HCT116 (cell line): ENCODE measurements at regions not wholly inside any gene's neighbourhood (a gene's known extent, or its start where the extent isn't known, plus 50 kb on each side); places are given as distances from the start of the nearest gene placed in this dataset.

Source experiments
- ATAC-seq: fragments of 200-7000 bp; cut with Tn5 transposase; 2 replicates; pipeline ENCODE4 v1.9.1; 2020; ENCODE audit warnings: mild to moderate bottlenecking, moderate library complexity
- BruUV-seq: library from RNA; stranded (reverse); fragments of 400-500 nt; replicated peaks from 2 replicates; lab custom pipeline; 2021; lab: Mats Ljungman, UMichigan
- CTCF ChIA-PET: fragments of 300-600 bp; sonication (Branson Sonifier 250); formaldehyde crosslinking; loops from one replicate; lab custom pipeline; 2021; ENCODE audit warnings: antibody characterized with exemption; lab: Charles Lee
- POLR2A ChIA-PET: fragments of 300-600, 350-600 bp; sonication (Branson Sonifier 250); formaldehyde crosslinking; loops from one replicate; lab custom pipeline; 2021; ENCODE audit warnings: antibody characterized with exemption; lab: Charles Lee
- RAD21 ChIA-PET, 2 experiments: fragments of 300-600 bp; sonication (Branson Sonifier 250); formaldehyde crosslinking; loops; one replicate each; lab custom pipeline; 2023; ENCODE audit warnings: low total read pairs in 2 of 2; ENCODE audit not compliant: uncharacterized antibody in 2 of 2, unreplicated experiment in 2 of 2, low non-redundant PET in 1 of 2; lab: Charles Lee
- DNase-seq: peaks from one replicate; pipeline ENCODE4 v3.0.0-alpha.2; 2010; ENCODE audit warnings: low read depth, low spot score
- H2AFZ ChIP-seq: fragments of 200-600 bp; shearing (Covaris generic), sonication (generic); 2 replicates; pipeline ENCODE4 v1.6.1; 2017; ENCODE audit warnings: low read depth, mixed run types, mixed read lengths, antibody characterized with exemption, low read length; ENCODE audit not compliant: poor library complexity, severe bottlenecking
- H3K27ac ChIP-seq: 2 replicates; pipeline ENCODE4 v1.5.1; 2012; ENCODE audit warnings: low read depth, low read length
- H3K27me3 ChIP-seq: fragments of 200-600 bp; sonication (generic); 2 replicates; pipeline ENCODE4 v1.6.1; 2016; ENCODE audit warnings: mixed run types, low read length, mixed read lengths; ENCODE audit not compliant: insufficient read depth
- H3K36me3 ChIP-seq, 2 experiments: fragments of 200-500 bp in 1 of 2; fragments of 200-600 bp in 1 of 2; sonication (Bioruptor generic) in 1 of 2; sonication (generic) in 1 of 2; 2 replicates each; pipeline versions ENCODE4 v1.5.1 to v1.6.1; 2014 to 2016; ENCODE audit warnings: low read length in 2 of 2, inconsistent platforms in 1 of 2, mixed read lengths in 1 of 2, mixed run types in 1 of 2; ENCODE audit not compliant: insufficient read depth in 2 of 2, control insufficient read depth in 1 of 2
- H3K4me1 ChIP-seq, 2 experiments: fragments of 200-600 bp in 1 of 2; sonication (generic) in 1 of 2; 2 replicates each; pipeline versions ENCODE4 v1.5.1 to v1.6.1; 2012 to 2017; ENCODE audit warnings: low read length in 2 of 2, inconsistent platforms in 1 of 2, mild to moderate bottlenecking in 1 of 2, mixed read lengths in 1 of 2, mixed run types in 1 of 2, moderate library complexity in 1 of 2; ENCODE audit not compliant: insufficient read depth in 2 of 2, control insufficient read depth in 1 of 2
- H3K4me2 ChIP-seq: fragments of 200-600 bp; sonication (generic); 2 replicates; pipeline ENCODE4 v1.6.1; 2017; ENCODE audit warnings: mixed run types, low read length, mixed read lengths
- H3K4me3 ChIP-seq, 2 experiments: fragments of 200-600 bp in 1 of 2; sonication (generic) in 1 of 2; replicated peaks in 1 of 2; 2 replicates each; pipeline ENCODE4 v1.5.1; 2011 to 2016; ENCODE audit warnings: low read length in 2 of 2, control low read depth in 1 of 2, low read depth in 1 of 2, mild to moderate bottlenecking in 1 of 2, mixed read lengths in 1 of 2, mixed run types in 1 of 2
- H3K79me2 ChIP-seq: fragments of 200-600 bp; sonication (generic); 2 replicates; pipeline ENCODE4 v1.6.1; 2017; ENCODE audit warnings: mild to moderate bottlenecking, mixed run types, low read length, moderate library complexity, mixed read lengths; ENCODE audit not compliant: insufficient read depth
- H3K9ac ChIP-seq: fragments of 200-600 bp; sonication (generic); 2 replicates; pipeline ENCODE4 v1.6.1; 2016; ENCODE audit warnings: low read length, mixed read lengths
- H3K9me2 ChIP-seq: fragments of 200-600 bp; sonication (generic), shearing (Covaris generic); 2 replicates; pipeline ENCODE4 v1.6.1; 2017; ENCODE audit warnings: mixed run types, mild to moderate bottlenecking, moderate library complexity; ENCODE audit not compliant: insufficient read depth
- H3K9me3 ChIP-seq, 2 experiments: fragments of 200-500 bp in 1 of 2; fragments of 200-600 bp in 1 of 2; sonication (Bioruptor generic) in 1 of 2; sonication (generic) in 1 of 2; 2 replicates each; pipeline ENCODE4 v1.6.1; 2014 to 2017; ENCODE audit warnings: low read length in 2 of 2, mixed read lengths in 2 of 2, inconsistent platforms in 1 of 2, low read depth in 1 of 2, mild to moderate bottlenecking in 1 of 2, mixed run types in 1 of 2, moderate library complexity in 1 of 2; ENCODE audit not compliant: control insufficient read depth in 1 of 2, insufficient read depth in 1 of 2
- H4K20me1 ChIP-seq: fragments of 200-600 bp; sonication (generic), shearing (Covaris generic); 2 replicates; pipeline ENCODE4 v1.6.1; 2017; ENCODE audit warnings: mixed run types, mild to moderate bottlenecking, moderate library complexity; ENCODE audit not compliant: insufficient read depth
- EGR1 ChIP-seq: IDR thresholded peaks from 2 replicates; pipeline ENCODE4 v1.6.1; 2012; ENCODE audit warnings: low read depth
- FOSL1 ChIP-seq: IDR thresholded peaks from 2 replicates; pipeline ENCODE4 v1.6.1; 2012; ENCODE audit warnings: low read depth
- JUND ChIP-seq: IDR thresholded peaks from 2 replicates; pipeline ENCODE4 v1.6.1; 2012
- POLR2A ChIP-seq: IDR thresholded peaks from 2 replicates; pipeline ENCODE4 v1.7.0; 2011; ENCODE audit warnings: borderline replicate concordance; ENCODE audit not compliant: insufficient read depth, insufficient read length; ENCODE audit errors: extremely low read depth
- RAD21 ChIP-seq: IDR thresholded peaks from 2 replicates; pipeline ENCODE4 v1.6.1; 2012; ENCODE audit warnings: low read depth, mild to moderate bottlenecking
- SP1 ChIP-seq: IDR thresholded peaks from 2 replicates; pipeline ENCODE4 v1.6.1; 2012; ENCODE audit warnings: low read depth
- TCF7L2 ChIP-seq: IDR thresholded peaks from 2 replicates; pipeline ENCODE4 v1.7.0; 2011; ENCODE audit warnings: borderline replicate concordance, inconsistent platforms; ENCODE audit not compliant: insufficient read depth, insufficient read length; ENCODE audit errors: extremely low read depth
- ZNF274 ChIP-seq: fragments of 200-500 bp; sonication (Bioruptor generic); IDR thresholded peaks from 2 replicates; pipeline ENCODE4 v1.6.1; 2014; ENCODE audit warnings: mild to moderate bottlenecking, low read depth, low read length, inconsistent platforms
- intact Hi-C: fragments of 100-400 bp; cut with micrococcal nuclease; formaldehyde crosslinking; loops from 2 replicates; pipeline ENCODE4 v1.10.0; 2022
- TF ChIP-seq, protein P1 (sequence below): IDR thresholded peaks from 2 replicates; pipeline ENCODE4 v1.6.1; 2012; ENCODE audit warnings: low read depth
- TF ChIP-seq, protein P2 (sequence below): IDR thresholded peaks from 2 replicates; pipeline ENCODE4 v1.6.1; 2012
- TF ChIP-seq, protein P3 (sequence below), 3 experiments: fragments of 200-600 bp in 1 of 3; sonication (generic) in 1 of 3; IDR thresholded peaks in 2 of 3; conservative IDR thresholded peaks in 1 of 3; 2 replicates each; pipeline ENCODE4 v1.5.1; 2012 to 2017; ENCODE audit warnings: low read depth in 2 of 3, low read length in 2 of 3, antibody characterized with exemption in 1 of 3, borderline replicate concordance in 1 of 3, control low read depth in 1 of 3, mild to moderate bottlenecking in 1 of 3, mixed read lengths in 1 of 3, mixed run types in 1 of 3, moderate library complexity in 1 of 3; ENCODE audit not compliant: insufficient read depth in 1 of 3

DNA sequence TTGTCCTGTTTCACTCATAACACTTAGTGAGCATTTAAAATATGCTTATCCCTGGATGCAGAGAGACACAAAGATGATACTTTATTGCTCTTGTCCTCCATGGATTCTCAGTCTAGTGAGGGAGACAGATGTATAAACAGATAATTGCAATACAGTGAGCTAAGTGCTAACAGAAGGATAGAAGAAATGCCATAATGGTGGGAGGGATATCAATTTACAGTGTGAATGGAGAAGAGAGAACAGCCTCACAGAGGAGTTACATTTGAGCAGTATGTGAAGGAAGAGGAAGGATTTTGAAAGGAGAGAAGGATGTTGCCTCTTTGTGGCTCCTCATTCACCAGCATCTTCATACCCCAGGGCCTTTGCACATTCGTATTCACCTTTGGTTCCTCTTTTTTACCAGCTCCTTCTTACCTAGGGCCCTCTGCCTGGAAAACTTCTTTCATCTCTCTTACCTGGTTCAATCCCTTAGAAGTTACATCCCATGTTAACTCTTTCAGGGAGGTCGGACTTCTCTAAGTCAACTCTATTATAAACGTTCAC lies 341.7 kb downstream of the PRL start:
- intact Hi-C loops: no loop called here
- no peak for ATAC-seq
- Histone ChIP-seq H3K4me3 (no peak overlapping the region), H3K9me2 (no peaks in the 10 kb centered on the region), H3K36me3 (no peaks in the 10 kb centered on the region), H3K9ac (no peak overlapping the region), H3K4me2 (no peak overlapping the region), H3K27ac (no peak overlapping the region), H3K9me3 (no peaks in the 10 kb centered on the region)
- TF ChIP-seq RAD21 (no peak), ZNF274 (no peak), EGR1 (no peak), JUND (no peak), POLR2A (no peak)
- TF ChIP-seq, all 23 proteins: peak for 0
- Histone ChIP-seq H3K27me3 (no peaks in the 10 kb centered on the region), H2AFZ (no peak overlapping the region), H4K20me1 (no peaks in the 10 kb centered on the region), H3K4me1 (no peaks in the 10 kb centered on the region), H3K79me2 (no peaks in the 10 kb centered on the region)
- no peak for DNase-seq
- BruUV-seq: no TSS peak
- ChIA-PET RAD21 (no interaction called here), CTCF (no interaction called here), POLR2A (no interaction called here)

DNA sequence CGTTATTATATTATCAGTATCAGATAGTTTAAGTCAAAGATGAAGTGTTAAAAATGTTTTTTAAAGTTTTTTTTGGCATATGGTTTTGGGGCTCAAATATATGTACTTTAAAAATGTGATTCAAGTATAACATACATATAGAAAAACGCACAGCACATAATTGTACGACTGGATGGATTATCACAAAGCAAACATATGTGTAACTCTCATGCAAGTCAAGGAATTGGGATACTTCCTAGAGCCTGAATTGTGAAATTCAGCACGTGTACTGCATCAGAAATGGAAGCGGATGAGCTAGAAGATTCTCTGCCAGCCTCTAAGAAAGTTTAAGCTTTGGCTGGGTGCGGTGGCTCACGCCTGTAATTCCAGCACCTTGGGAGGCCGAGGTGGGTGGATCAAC lies 340.9 kb downstream of the PRL start:
- Histone ChIP-seq H3K27ac (no peak overlapping the region), H3K27me3 (no peaks in the 10 kb centered on the region), H3K4me1 (no peaks in the 10 kb centered on the region), H4K20me1 (no peaks in the 10 kb centered on the region), H3K79me2 (no peaks in the 10 kb centered on the region), H3K9me2 (no peaks in the 10 kb centered on the region), H3K9ac (no peak overlapping the region), H2AFZ (no peak overlapping the region), H3K4me2 (no peak overlapping the region), H3K36me3 (no peaks in the 10 kb centered on the region), H3K9me3 (no peaks in the 10 kb centered on the region), H3K4me3 (no peak overlapping the region)
- no TSS peak for BruUV-seq
- intact Hi-C loops: no loop called here
- POLR2A ChIA-PET: interaction anchor here (0.7 kb wide), 1 partner anchor 9 kb away, joined by 3 read pairs; no protein-coding TSS in a partner anchor
- DNase-seq (no peak), ATAC-seq (no peak)
- CTCF ChIA-PET: no interaction called here
- RAD21 ChIA-PET: no interaction called here
- TF ChIP-seq, protein P1, sequence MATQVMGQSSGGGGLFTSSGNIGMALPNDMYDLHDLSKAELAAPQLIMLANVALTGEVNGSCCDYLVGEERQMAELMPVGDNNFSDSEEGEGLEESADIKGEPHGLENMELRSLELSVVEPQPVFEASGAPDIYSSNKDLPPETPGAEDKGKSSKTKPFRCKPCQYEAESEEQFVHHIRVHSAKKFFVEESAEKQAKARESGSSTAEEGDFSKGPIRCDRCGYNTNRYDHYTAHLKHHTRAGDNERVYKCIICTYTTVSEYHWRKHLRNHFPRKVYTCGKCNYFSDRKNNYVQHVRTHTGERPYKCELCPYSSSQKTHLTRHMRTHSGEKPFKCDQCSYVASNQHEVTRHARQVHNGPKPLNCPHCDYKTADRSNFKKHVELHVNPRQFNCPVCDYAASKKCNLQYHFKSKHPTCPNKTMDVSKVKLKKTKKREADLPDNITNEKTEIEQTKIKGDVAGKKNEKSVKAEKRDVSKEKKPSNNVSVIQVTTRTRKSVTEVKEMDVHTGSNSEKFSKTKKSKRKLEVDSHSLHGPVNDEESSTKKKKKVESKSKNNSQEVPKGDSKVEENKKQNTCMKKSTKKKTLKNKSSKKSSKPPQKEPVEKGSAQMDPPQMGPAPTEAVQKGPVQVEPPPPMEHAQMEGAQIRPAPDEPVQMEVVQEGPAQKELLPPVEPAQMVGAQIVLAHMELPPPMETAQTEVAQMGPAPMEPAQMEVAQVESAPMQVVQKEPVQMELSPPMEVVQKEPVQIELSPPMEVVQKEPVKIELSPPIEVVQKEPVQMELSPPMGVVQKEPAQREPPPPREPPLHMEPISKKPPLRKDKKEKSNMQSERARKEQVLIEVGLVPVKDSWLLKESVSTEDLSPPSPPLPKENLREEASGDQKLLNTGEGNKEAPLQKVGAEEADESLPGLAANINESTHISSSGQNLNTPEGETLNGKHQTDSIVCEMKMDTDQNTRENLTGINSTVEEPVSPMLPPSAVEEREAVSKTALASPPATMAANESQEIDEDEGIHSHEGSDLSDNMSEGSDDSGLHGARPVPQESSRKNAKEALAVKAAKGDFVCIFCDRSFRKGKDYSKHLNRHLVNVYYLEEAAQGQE: no peak
- no peak for TF ChIP-seq ZNF274
- TF ChIP-seq TCF7L2: no peak
- no peak for TF ChIP-seq SP1
- TF ChIP-seq FOSL1: no peak
- TF ChIP-seq POLR2A: no peak
- TF ChIP-seq, protein P2, sequence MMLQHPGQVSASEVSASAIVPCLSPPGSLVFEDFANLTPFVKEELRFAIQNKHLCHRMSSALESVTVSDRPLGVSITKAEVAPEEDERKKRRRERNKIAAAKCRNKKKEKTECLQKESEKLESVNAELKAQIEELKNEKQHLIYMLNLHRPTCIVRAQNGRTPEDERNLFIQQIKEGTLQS: no peak
- TF ChIP-seq EGR1: no peak
- TF ChIP-seq, protein P3, sequence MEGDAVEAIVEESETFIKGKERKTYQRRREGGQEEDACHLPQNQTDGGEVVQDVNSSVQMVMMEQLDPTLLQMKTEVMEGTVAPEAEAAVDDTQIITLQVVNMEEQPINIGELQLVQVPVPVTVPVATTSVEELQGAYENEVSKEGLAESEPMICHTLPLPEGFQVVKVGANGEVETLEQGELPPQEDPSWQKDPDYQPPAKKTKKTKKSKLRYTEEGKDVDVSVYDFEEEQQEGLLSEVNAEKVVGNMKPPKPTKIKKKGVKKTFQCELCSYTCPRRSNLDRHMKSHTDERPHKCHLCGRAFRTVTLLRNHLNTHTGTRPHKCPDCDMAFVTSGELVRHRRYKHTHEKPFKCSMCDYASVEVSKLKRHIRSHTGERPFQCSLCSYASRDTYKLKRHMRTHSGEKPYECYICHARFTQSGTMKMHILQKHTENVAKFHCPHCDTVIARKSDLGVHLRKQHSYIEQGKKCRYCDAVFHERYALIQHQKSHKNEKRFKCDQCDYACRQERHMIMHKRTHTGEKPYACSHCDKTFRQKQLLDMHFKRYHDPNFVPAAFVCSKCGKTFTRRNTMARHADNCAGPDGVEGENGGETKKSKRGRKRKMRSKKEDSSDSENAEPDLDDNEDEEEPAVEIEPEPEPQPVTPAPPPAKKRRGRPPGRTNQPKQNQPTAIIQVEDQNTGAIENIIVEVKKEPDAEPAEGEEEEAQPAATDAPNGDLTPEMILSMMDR (IDR thresholded peaks at IDR 0.05 in 2 of 3, conservative IDR thresholded peaks at IDR 0.05 in 1 of 3; ENCODE audit: borderline replicate concordance in 1 of 3, insufficient read depth in 1 of 3, low read depth in 2 of 3, low read length in 2 of 3): no peak
